CD14-positive monocyte (primary cell): ENCODE measurements at regions not wholly inside any gene's neighbourhood (a gene's known extent, or its start where the extent isn't known, plus 50 kb on each side); places are given as distances from the start of the nearest gene placed in this dataset.

Source experiments
- DNase-seq, 3 donors: peaks; one replicate each; pipeline ENCODE4 v3.0.0-alpha.2; 2011 to 2022
- H2AFZ ChIP-seq: 2 replicates; pipeline ENCODE4 v1.6.0; 2012; ENCODE audit warnings: mild to moderate bottlenecking, low read depth, low read length, inconsistent platforms; ENCODE audit not compliant: insufficient read depth, poor library complexity, severe bottlenecking
- H3K27ac ChIP-seq, 2 donors: 1 replicate in 1 of 2; 2 replicates in 1 of 2; pipeline ENCODE4 v1.5.1; 2012 to 2013; ENCODE audit warnings: low read length in 2 of 2, control low read depth in 1 of 2, inconsistent platforms in 1 of 2, low read depth in 1 of 2, mild to moderate bottlenecking in 1 of 2
- H3K27me3 ChIP-seq, 2 donors: one replicate each; pipeline versions ENCODE4 v1.6.0 to v1.6.1; 2011 to 2013; ENCODE audit warnings: low read length in 2 of 2; ENCODE audit not compliant: control insufficient read depth in 2 of 2, insufficient read depth in 2 of 2
- H3K36me3 ChIP-seq, 2 donors: replicated peaks in 1 of 2; 1 replicate in 1 of 2; 2 replicates in 1 of 2; pipeline versions ENCODE4 v1.5.1 to v1.6.1; 2012 to 2013; ENCODE audit warnings: low read length in 2 of 2, control low read depth in 1 of 2, inconsistent platforms in 1 of 2, mild to moderate bottlenecking in 1 of 2; ENCODE audit not compliant: insufficient read depth in 2 of 2, control insufficient read depth in 1 of 2
- H3K4me1 ChIP-seq, 2 donors: 1 replicate in 1 of 2; 2 replicates in 1 of 2; pipeline versions ENCODE4 v1.5.1 to v1.6.1; 2012 to 2013; ENCODE audit warnings: low read length in 2 of 2, control low read depth in 1 of 2, inconsistent platforms in 1 of 2, mild to moderate bottlenecking in 1 of 2, moderate library complexity in 1 of 2; ENCODE audit not compliant: insufficient read depth in 2 of 2, control insufficient read depth in 1 of 2
- H3K4me2 ChIP-seq: replicated peaks from 2 replicates; pipeline ENCODE3; 2012; ENCODE audit warnings: low read length, moderate library complexity, mild to moderate bottlenecking; ENCODE audit not compliant: poor library complexity, severe bottlenecking; ENCODE audit errors: extremely low read depth
- H3K4me3 ChIP-seq, 3 experiments: fragments of 200-600 bp in 1 of 3; sonication (generic) in 1 of 3; replicated peaks in 1 of 3; 1 replicate in 2 of 3; 2 replicates in 1 of 3; pipeline ENCODE4 v1.5.1; 2011 to 2013; ENCODE audit warnings: low read length in 3 of 3, mild to moderate bottlenecking in 3 of 3, control low read depth in 2 of 3, low read depth in 2 of 3, inconsistent platforms in 1 of 3, moderate library complexity in 1 of 3
- H3K79me2 ChIP-seq: 2 replicates; pipeline ENCODE4 v1.6.0; 2012; ENCODE audit warnings: mild to moderate bottlenecking, control low read depth, inconsistent platforms, low read length, moderate library complexity; ENCODE audit not compliant: insufficient read depth
- H3K9ac ChIP-seq: 2 replicates; pipeline ENCODE4 v1.6.0; 2017; ENCODE audit warnings: low read length, mild to moderate bottlenecking; ENCODE audit not compliant: insufficient read depth, poor library complexity, severe bottlenecking
- H3K9me3 ChIP-seq, 2 donors: replicated peaks in 1 of 2; 1 replicate in 1 of 2; 2 replicates in 1 of 2; pipeline versions ENCODE4 v1.5.1 to v1.6.1; 2012 to 2013; ENCODE audit warnings: low read length in 2 of 2, control low read depth in 1 of 2; ENCODE audit not compliant: control insufficient read depth in 1 of 2, insufficient read depth in 1 of 2
- H4K20me1 ChIP-seq: 2 replicates; pipeline ENCODE4 v1.6.0; 2012; ENCODE audit warnings: mild to moderate bottlenecking, low read length, control low read depth, moderate library complexity; ENCODE audit not compliant: insufficient read depth
- H3K27ac Mint-ChIP-seq, 7 donors: one replicate each; pipeline ENCODE4 v1.8.0; 2020; ENCODE audit warnings: mild to moderate bottlenecking in 7 of 7, mixed read lengths in 7 of 7, moderate library complexity in 6 of 7, inconsistent platforms in 2 of 7
- H3K27me3 Mint-ChIP-seq, 3 donors: one replicate each; pipeline ENCODE4 v1.8.0; 2021 to 2022; ENCODE audit warnings: low read depth in 3 of 3, mild to moderate bottlenecking in 3 of 3, mixed read lengths in 3 of 3, moderate library complexity in 3 of 3, inconsistent platforms in 1 of 3
- H3K36me3 Mint-ChIP-seq, 2 donors: one replicate each; pipeline ENCODE4 v1.8.0; 2020; ENCODE audit warnings: mixed read lengths in 2 of 2, inconsistent platforms in 1 of 2, mild to moderate bottlenecking in 1 of 2
- H3K4me1 Mint-ChIP-seq: one replicate; pipeline ENCODE4 v1.8.0; 2020; ENCODE audit warnings: mild to moderate bottlenecking, mixed read lengths
- H3K4me3 Mint-ChIP-seq, 2 donors: one replicate each; pipeline ENCODE4 v1.8.0; 2020; ENCODE audit warnings: mild to moderate bottlenecking in 2 of 2, mixed read lengths in 2 of 2, moderate library complexity in 1 of 2
- H3K9me3 Mint-ChIP-seq, 7 donors: one replicate each; pipeline ENCODE4 v1.8.0; 2020 to 2022; ENCODE audit warnings: mixed read lengths in 7 of 7, mild to moderate bottlenecking in 6 of 7, moderate library complexity in 6 of 7, inconsistent platforms in 2 of 7
- CTCF ChIP-seq: fragments of 200-600 bp; IDR thresholded peaks from one replicate; pipeline ENCODE4 v1.8.0; 2022; ENCODE audit warnings: antibody characterized with exemption, mild to moderate bottlenecking
- WGBS: methylation state at CpG from one replicate; pipeline ENCODE4 v1.1.5; 2013; ENCODE audit warnings: missing lambda C conversion rate; ENCODE audit not compliant: insufficient coverage; 5-methylcytosine and 5-hydroxymethylcytosine counted together
- intact Hi-C, 2 donors: fragments of 100-400 bp; cut with micrococcal nuclease; formaldehyde crosslinking; loops; one replicate each; pipeline versions ENCODE4 v1.15.0 to v1.15.1; 2023

DNA sequence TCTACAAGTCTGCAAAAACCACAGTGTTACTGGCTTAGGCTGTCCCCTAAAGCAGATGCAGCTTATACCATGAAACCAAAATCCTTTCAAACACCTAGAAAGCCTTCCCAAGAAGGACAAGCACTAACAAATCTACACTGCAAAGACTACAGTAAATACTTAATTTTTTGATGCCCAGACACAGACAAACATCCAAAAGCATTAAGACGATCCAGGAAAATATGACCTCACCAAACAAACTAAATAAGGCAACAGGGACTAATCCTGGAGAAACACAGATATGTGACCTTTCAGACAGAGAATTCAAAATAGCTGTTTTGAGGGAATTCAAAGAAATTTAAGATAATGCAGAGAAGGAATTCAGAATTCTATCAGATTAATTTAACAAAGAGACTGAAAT is 423.5 kb downstream of the COL12A1 start:
- Histone ChIP-seq H3K36me3 (no peaks in the 10 kb centered on the region), H3K9me3 (peaks cover 0 to 2% of the 10 kb centered on the region in 2 donors), H4K20me1 (no peaks in the 10 kb centered on the region), H3K4me3 (no peak overlapping the region), H3K79me2 (no peaks in the 10 kb centered on the region), H3K27ac (no peak overlapping the region), H3K9ac (no peak overlapping the region), H2AFZ (no peak overlapping the region), H3K4me2 (no peak overlapping the region), H3K27me3 (no peaks in the 10 kb centered on the region), H3K4me1 (no peaks in the 10 kb centered on the region)
- Mint-ChIP-seq H3K27me3 (no peaks in the 10 kb centered on the region), H3K4me1 (no peaks in the 10 kb centered on the region), H3K9me3 (peaks cover 0 to 7% (median 4%) of the 10 kb centered on the region in 7 donors), H3K27ac (no peak overlapping the region), H3K36me3 (no peaks in the 10 kb centered on the region), H3K4me3 (no peak overlapping the region)
- TF ChIP-seq CTCF, result no peak
- intact Hi-C loops, result no loop called here
- no peak for DNase-seq
- no CpG with 5 or more reads among the region's 1 CpG for WGBS

- H3K4me3 Mint-ChIP-seq, result no peak overlapping the region
- TF ChIP-seq CTCF, result no peak
- H3K27me3 ChIP-seq, result no peaks in the 10 kb centered on the region
- no peak for DNase-seq
- no peaks in the 10 kb centered on the region for H3K4me1 Mint-ChIP-seq
- H3K9ac ChIP-seq, result no peak overlapping the region
- H3K79me2 ChIP-seq, result no peaks in the 10 kb centered on the region
- H2AFZ ChIP-seq, result no peak overlapping the region
- H3K4me3 ChIP-seq, result no peak overlapping the region
- peaks cover 0 to 7% (median 1%) of the 10 kb centered on the region in 7 donors for H3K9me3 Mint-ChIP-seq
- no peaks in the 10 kb centered on the region for H3K36me3 ChIP-seq
- H3K9me3 ChIP-seq, result peaks cover 0 to 2% of the 10 kb centered on the region in 2 donors
- H4K20me1 ChIP-seq, result no peaks in the 10 kb centered on the region
- H3K27ac ChIP-seq, result no peak overlapping the region
- H3K27ac Mint-ChIP-seq, result no peak overlapping the region
- H3K4me1 ChIP-seq, result no peaks in the 10 kb centered on the region
- intact Hi-C loops, result no loop called here
- H3K36me3 Mint-ChIP-seq, result no peaks in the 10 kb centered on the region
- H3K4me2 ChIP-seq, result no peak overlapping the region
- H3K27me3 Mint-ChIP-seq, result no peaks in the 10 kb centered on the region
Observed at GRCh38 chr6:74780831-74781230, 425.0 kb downstream of the COL12A1 start.
